ENCODE measurements at regions not wholly inside any gene's neighbourhood (a gene's known extent, or its start where the extent isn't known, plus 50 kb on each side); places are given as distances from the start of the nearest gene placed in this dataset.

GRCh38 chr11:105282658-105283057 lies 143.1 kb upstream of the CARD18 start:
- TF ChIP-seq, protein P1, sequence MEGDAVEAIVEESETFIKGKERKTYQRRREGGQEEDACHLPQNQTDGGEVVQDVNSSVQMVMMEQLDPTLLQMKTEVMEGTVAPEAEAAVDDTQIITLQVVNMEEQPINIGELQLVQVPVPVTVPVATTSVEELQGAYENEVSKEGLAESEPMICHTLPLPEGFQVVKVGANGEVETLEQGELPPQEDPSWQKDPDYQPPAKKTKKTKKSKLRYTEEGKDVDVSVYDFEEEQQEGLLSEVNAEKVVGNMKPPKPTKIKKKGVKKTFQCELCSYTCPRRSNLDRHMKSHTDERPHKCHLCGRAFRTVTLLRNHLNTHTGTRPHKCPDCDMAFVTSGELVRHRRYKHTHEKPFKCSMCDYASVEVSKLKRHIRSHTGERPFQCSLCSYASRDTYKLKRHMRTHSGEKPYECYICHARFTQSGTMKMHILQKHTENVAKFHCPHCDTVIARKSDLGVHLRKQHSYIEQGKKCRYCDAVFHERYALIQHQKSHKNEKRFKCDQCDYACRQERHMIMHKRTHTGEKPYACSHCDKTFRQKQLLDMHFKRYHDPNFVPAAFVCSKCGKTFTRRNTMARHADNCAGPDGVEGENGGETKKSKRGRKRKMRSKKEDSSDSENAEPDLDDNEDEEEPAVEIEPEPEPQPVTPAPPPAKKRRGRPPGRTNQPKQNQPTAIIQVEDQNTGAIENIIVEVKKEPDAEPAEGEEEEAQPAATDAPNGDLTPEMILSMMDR (IDR thresholded peaks at IDR 0.05): no peak
- no peak for TF ChIP-seq POLR2A (IDR thresholded peaks at IDR 0.05)
- TF ChIP-seq POLR2AphosphoS5 (IDR thresholded peaks at IDR 0.05): no peak
